ENCODE measurements at regions not wholly inside any gene's neighbourhood (a gene's known extent, or its start where the extent isn't known, plus 50 kb on each side); places are given as distances from the start of the nearest gene placed in this dataset.

DNA sequence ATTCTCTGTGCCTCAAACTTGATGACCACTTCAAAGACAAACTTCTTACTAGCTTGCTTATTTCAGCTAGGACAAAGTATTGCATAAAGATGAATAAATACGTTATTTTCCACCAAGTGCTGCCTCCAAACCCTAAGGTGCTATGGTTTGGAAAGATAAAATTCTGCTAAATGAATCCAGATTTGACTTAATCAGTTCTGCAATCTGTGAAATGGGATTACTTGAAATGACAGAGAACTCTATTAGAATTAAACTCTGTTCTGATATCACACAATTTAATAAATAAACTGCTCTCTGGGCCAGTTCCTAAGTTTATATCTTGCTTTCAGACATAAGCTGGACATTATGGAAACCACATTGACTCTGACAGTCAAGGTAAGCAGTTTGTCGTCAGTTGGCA is 338.8 kb upstream of the SEMA6D start:
- TF ChIP-seq, protein P1, sequence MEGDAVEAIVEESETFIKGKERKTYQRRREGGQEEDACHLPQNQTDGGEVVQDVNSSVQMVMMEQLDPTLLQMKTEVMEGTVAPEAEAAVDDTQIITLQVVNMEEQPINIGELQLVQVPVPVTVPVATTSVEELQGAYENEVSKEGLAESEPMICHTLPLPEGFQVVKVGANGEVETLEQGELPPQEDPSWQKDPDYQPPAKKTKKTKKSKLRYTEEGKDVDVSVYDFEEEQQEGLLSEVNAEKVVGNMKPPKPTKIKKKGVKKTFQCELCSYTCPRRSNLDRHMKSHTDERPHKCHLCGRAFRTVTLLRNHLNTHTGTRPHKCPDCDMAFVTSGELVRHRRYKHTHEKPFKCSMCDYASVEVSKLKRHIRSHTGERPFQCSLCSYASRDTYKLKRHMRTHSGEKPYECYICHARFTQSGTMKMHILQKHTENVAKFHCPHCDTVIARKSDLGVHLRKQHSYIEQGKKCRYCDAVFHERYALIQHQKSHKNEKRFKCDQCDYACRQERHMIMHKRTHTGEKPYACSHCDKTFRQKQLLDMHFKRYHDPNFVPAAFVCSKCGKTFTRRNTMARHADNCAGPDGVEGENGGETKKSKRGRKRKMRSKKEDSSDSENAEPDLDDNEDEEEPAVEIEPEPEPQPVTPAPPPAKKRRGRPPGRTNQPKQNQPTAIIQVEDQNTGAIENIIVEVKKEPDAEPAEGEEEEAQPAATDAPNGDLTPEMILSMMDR (conservative IDR thresholded peaks at IDR 0.05): no peak
- DNase-seq: no peak
- no peaks in the 10 kb centered on the region for H3K4me1 ChIP-seq (ENCODE audit: control insufficient read depth, insufficient read depth, low read length)
- H3K27me3 ChIP-seq (ENCODE audit: control insufficient read depth, insufficient read depth, low read length, poor library complexity, severe bottlenecking): no peaks in the 10 kb centered on the region
- no peak overlapping the region for H3K27ac ChIP-seq (ENCODE audit: low read depth, low read length)
- no peaks in the 10 kb centered on the region for H3K36me3 ChIP-seq (ENCODE audit: control insufficient read depth, insufficient read depth, low read length)
- Mint-ChIP-seq H3K27me3 (ENCODE audit: insufficient read depth) (peaks cover 1% of the 10 kb centered on the region), H3K27ac (no peak overlapping the region), H3K36me3 (ENCODE audit: low read depth) (no peaks in the 10 kb centered on the region), H3K9me3 (no peaks in the 10 kb centered on the region), H3K4me3 (no peak overlapping the region), H3K4me1 (no peaks in the 10 kb centered on the region)
- H3K4me3 ChIP-seq (ENCODE audit: low read length): no peak overlapping the region
- no peaks in the 10 kb centered on the region for H3K9me3 ChIP-seq (ENCODE audit: control insufficient read depth, low read length)
- 63 to 86% methylated on average over 1 to 2 of the region's 2 CpGs for WGBS, 2 experiments (ENCODE audit: insufficient coverage in 1 of 2, insufficient read length in 1 of 2)
- no peak overlapping the region for H3K9ac ChIP-seq (ENCODE audit: extremely low read depth, low read length, poor library complexity, severe bottlenecking)

DNA sequence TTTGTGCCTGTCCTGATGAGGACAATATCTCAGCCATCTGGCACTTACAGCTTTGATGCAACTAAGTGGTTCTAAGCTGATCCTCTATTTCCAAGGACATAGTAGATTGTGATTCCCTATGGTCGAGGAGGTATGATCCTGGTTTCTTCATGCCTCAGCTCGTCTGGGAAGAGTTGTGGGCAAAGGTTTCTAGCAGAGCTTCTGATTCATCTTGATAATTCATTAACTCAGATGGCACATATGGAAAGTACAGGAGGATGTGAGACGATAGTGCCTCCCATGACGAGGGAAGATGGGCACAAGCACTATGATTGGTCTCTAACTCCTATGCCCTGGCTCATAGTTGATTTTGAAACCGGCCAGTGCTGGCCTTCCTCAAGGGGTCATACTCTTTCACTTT is 334.2 kb upstream of the SEMA6D start:
- no peak for DNase-seq
- Mint-ChIP-seq H3K27ac (no peak overlapping the region), H3K4me1 (peaks cover 4% of the 10 kb centered on the region), H3K4me3 (no peak overlapping the region), H3K9me3 (no peaks in the 10 kb centered on the region), H3K27me3 (ENCODE audit: insufficient read depth) (no peaks in the 10 kb centered on the region), H3K36me3 (ENCODE audit: low read depth) (no peaks in the 10 kb centered on the region)
- Histone ChIP-seq H3K4me3 (ENCODE audit: low read length) (no peak overlapping the region), H3K4me1 (ENCODE audit: control insufficient read depth, insufficient read depth, low read length) (no peaks in the 10 kb centered on the region), H3K27ac (ENCODE audit: low read depth, low read length) (no peak overlapping the region), H3K27me3 (ENCODE audit: control insufficient read depth, insufficient read depth, low read length, poor library complexity, severe bottlenecking) (no peaks in the 10 kb centered on the region), H3K9ac (ENCODE audit: extremely low read depth, low read length, poor library complexity, severe bottlenecking) (no peak overlapping the region), H3K36me3 (ENCODE audit: control insufficient read depth, insufficient read depth, low read length) (no peaks in the 10 kb centered on the region), H3K9me3 (ENCODE audit: control insufficient read depth, low read length) (no peaks in the 10 kb centered on the region)
- WGBS, 2 experiments (ENCODE audit: insufficient coverage in 1 of 2, insufficient read length in 1 of 2): 88 to 93% methylated on average over 5 of the region's 5 CpGs
- TF ChIP-seq, protein P1 (conservative IDR thresholded peaks at IDR 0.05): no peak

DNA sequence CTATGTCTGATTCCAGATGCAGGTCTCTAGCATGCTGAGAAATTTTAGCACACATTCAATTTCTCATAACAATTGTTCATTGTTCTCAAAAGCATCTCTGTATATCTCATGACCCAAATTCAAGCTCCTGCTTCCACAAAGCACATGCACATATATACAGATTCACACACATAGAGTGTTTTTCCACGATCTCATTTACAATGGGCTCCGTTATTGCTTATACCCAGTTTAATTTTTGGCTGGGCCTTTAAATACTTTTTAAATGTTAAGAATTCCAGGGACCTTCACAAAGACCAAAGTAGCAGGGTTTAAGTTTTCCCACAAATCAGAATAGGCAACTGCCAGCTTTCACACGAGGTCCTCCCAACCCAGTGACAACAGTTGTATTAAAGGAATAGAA is 333.5 kb upstream of the SEMA6D start:
- H3K9me3 ChIP-seq (ENCODE audit: control insufficient read depth, low read length): no peaks in the 10 kb centered on the region
- Mint-ChIP-seq H3K36me3 (ENCODE audit: low read depth) (no peaks in the 10 kb centered on the region), H3K9me3 (no peaks in the 10 kb centered on the region), H3K27me3 (ENCODE audit: insufficient read depth) (no peaks in the 10 kb centered on the region), H3K4me1 (peaks cover 4% of the 10 kb centered on the region), H3K4me3 (no peak overlapping the region), H3K27ac (no peak overlapping the region)
- H3K27me3 ChIP-seq (ENCODE audit: control insufficient read depth, insufficient read depth, low read length, poor library complexity, severe bottlenecking): no peaks in the 10 kb centered on the region
- peak overlapping the region; percentile 33 for H3K27ac ChIP-seq (ENCODE audit: low read depth, low read length)
- DNase-seq: no peak
- TF ChIP-seq, protein P1 (conservative IDR thresholded peaks at IDR 0.05): no peak
- H3K4me1 ChIP-seq (ENCODE audit: control insufficient read depth, insufficient read depth, low read length): no peaks in the 10 kb centered on the region
- 90 to 100% methylated on average over 1 to 3 of the region's 3 CpGs for WGBS, 2 experiments (ENCODE audit: insufficient coverage in 1 of 2, insufficient read length in 1 of 2)
- H3K9ac ChIP-seq (ENCODE audit: extremely low read depth, low read length, poor library complexity, severe bottlenecking): no peak overlapping the region
- no peak overlapping the region for H3K4me3 ChIP-seq (ENCODE audit: low read length)
- no peaks in the 10 kb centered on the region for H3K36me3 ChIP-seq (ENCODE audit: control insufficient read depth, insufficient read depth, low read length)
